ENCODE measurements at regions not wholly inside any gene's neighbourhood (a gene's known extent, or its start where the extent isn't known, plus 50 kb on each side); places are given as distances from the start of the nearest gene placed in this dataset.

- Histone ChIP-seq H3K4me3 (replicated peaks in 1 of 3; ENCODE audit: low read depth in 2 of 3, low read length in 3 of 3) (no peak overlapping the region), H4K20me1 (ENCODE audit: insufficient read depth, low read length) (no peaks in the 10 kb centered on the region), H3K27me3 (ENCODE audit: control insufficient read depth in 2 of 2, insufficient read depth in 2 of 2, low read length in 2 of 2) (no peaks in the 10 kb centered on the region), H3K9ac (ENCODE audit: insufficient read depth, low read length, poor library complexity, severe bottlenecking) (no peak overlapping the region), H3K4me2 (replicated peaks; ENCODE audit: extremely low read depth, low read length, poor library complexity, severe bottlenecking) (no peak overlapping the region), H3K27ac (ENCODE audit: low read depth in 1 of 2, low read length in 2 of 2) (no peak overlapping the region), H3K79me2 (ENCODE audit: insufficient read depth, low read length) (no peaks in the 10 kb centered on the region), H3K4me1 (ENCODE audit: control insufficient read depth in 1 of 2, insufficient read depth in 2 of 2, low read length in 2 of 2) (no peaks in the 10 kb centered on the region), H3K9me3 (replicated peaks in 1 of 2; ENCODE audit: control insufficient read depth in 1 of 2, insufficient read depth in 1 of 2, low read length in 2 of 2) (peaks cover 0 to 6% of the 10 kb centered on the region in 2 donors), H2AFZ (ENCODE audit: insufficient read depth, low read depth, low read length, poor library complexity, severe bottlenecking) (no peak overlapping the region), H3K36me3 (replicated peaks in 1 of 2; ENCODE audit: control insufficient read depth in 1 of 2, insufficient read depth in 2 of 2, low read length in 2 of 2) (no peaks in the 10 kb centered on the region)
- peaks cover 0 to 2% (median 0%) of the 10 kb centered on the region in 3 donors for H3K27me3 Mint-ChIP-seq (ENCODE audit: low read depth in 3 of 3)
- H3K4me3 Mint-ChIP-seq = no peak overlapping the region
- H3K36me3 Mint-ChIP-seq = no peaks in the 10 kb centered on the region
- intact Hi-C loops (cut with micrococcal nuclease) = no loop called here
- peaks cover 2 to 11% (median 6%) of the 10 kb centered on the region in 7 donors for H3K9me3 Mint-ChIP-seq
- no peak overlapping the region for H3K27ac Mint-ChIP-seq
- TF ChIP-seq, protein P1, sequence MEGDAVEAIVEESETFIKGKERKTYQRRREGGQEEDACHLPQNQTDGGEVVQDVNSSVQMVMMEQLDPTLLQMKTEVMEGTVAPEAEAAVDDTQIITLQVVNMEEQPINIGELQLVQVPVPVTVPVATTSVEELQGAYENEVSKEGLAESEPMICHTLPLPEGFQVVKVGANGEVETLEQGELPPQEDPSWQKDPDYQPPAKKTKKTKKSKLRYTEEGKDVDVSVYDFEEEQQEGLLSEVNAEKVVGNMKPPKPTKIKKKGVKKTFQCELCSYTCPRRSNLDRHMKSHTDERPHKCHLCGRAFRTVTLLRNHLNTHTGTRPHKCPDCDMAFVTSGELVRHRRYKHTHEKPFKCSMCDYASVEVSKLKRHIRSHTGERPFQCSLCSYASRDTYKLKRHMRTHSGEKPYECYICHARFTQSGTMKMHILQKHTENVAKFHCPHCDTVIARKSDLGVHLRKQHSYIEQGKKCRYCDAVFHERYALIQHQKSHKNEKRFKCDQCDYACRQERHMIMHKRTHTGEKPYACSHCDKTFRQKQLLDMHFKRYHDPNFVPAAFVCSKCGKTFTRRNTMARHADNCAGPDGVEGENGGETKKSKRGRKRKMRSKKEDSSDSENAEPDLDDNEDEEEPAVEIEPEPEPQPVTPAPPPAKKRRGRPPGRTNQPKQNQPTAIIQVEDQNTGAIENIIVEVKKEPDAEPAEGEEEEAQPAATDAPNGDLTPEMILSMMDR (IDR thresholded peaks at IDR 0.05) = no peak
- no CpG with 5 or more reads among the region's 2 CpGs for WGBS (ENCODE audit: insufficient coverage)
- no peaks in the 10 kb centered on the region for H3K4me1 Mint-ChIP-seq
- no peak for DNase-seq
These were observed 187.4 kb downstream of the FOXG1 start for GRCh38 chr14:28953973-28954372.

DNA sequence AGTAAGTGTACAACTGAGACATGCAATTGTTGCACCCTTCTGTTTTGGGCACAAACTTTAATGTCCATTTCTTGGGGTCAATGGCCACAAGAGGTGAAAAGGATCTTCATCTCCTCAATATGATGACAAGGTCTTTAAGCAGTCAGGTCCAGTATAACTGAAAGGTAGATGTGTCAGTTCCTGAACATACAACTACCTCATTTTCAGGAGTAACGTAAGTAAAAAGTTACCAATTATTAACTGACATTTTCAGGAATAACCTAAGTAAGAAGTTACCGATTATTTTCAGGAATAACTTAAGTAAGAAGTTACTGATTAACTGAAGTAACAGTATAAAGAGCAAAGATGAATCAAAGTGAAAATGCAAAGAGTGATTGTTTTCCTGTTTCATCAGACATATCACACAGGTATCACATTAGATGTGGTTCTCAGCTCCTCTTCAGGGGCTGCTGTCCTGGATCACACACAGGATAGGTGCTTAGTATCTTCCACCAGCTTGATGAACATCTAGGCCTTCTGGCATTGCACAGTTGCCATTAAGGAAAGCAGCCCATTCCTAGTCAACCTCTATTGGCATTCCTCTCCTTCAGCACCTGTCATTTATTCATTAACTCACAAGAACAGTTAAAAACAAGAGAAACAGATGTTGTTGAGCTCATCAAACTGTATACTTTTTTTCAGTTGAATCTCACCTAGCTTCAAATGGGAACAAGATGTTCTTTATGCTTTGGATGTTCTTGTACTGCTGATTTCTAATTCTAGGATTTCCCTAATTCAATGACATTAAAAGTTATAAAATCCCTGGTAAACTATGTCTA is 200.0 kb downstream of the FOXG1 start:
- Histone ChIP-seq H3K27me3 (ENCODE audit: control insufficient read depth in 2 of 2, insufficient read depth in 2 of 2, low read length in 2 of 2) (no peaks in the 10 kb centered on the region), H3K4me2 (replicated peaks; ENCODE audit: extremely low read depth, low read length, poor library complexity, severe bottlenecking) (no peak overlapping the region), H3K4me1 (ENCODE audit: control insufficient read depth in 1 of 2, insufficient read depth in 2 of 2, low read length in 2 of 2) (no peaks in the 10 kb centered on the region), H2AFZ (ENCODE audit: insufficient read depth, low read depth, low read length, poor library complexity, severe bottlenecking) (no peak overlapping the region), H3K27ac (ENCODE audit: low read depth in 1 of 2, low read length in 2 of 2) (no peak overlapping the region), H3K4me3 (replicated peaks in 1 of 3; ENCODE audit: low read depth in 2 of 3, low read length in 3 of 3) (no peak overlapping the region), H3K79me2 (ENCODE audit: insufficient read depth, low read length) (no peaks in the 10 kb centered on the region), H3K9ac (ENCODE audit: insufficient read depth, low read length, poor library complexity, severe bottlenecking) (no peak overlapping the region), H3K36me3 (replicated peaks in 1 of 2; ENCODE audit: control insufficient read depth in 1 of 2, insufficient read depth in 2 of 2, low read length in 2 of 2) (no peaks in the 10 kb centered on the region), H4K20me1 (ENCODE audit: insufficient read depth, low read length) (no peaks in the 10 kb centered on the region), H3K9me3 (replicated peaks in 1 of 2; ENCODE audit: control insufficient read depth in 1 of 2, insufficient read depth in 1 of 2, low read length in 2 of 2) (no peaks in the 10 kb centered on the region)
- no peak overlapping the region for H3K27ac Mint-ChIP-seq
- no peaks in the 10 kb centered on the region for H3K36me3 Mint-ChIP-seq
- H3K4me3 Mint-ChIP-seq = no peak overlapping the region
- no peak for DNase-seq
- peaks cover 0 to 2% (median 0%) of the 10 kb centered on the region in 7 donors for H3K9me3 Mint-ChIP-seq
- H3K4me1 Mint-ChIP-seq = no peaks in the 10 kb centered on the region
- intact Hi-C loops (cut with micrococcal nuclease) = no loop called here
- H3K27me3 Mint-ChIP-seq (ENCODE audit: low read depth in 3 of 3) = peaks cover 0 to 1% (median 0%) of the 10 kb centered on the region in 3 donors
- WGBS (ENCODE audit: insufficient coverage) = no CpG with 5 or more reads among the region's 2 CpGs
- TF ChIP-seq, protein P1 (IDR thresholded peaks at IDR 0.05) = no peak
